CD4-positive, alpha-beta T cell treated with Interleukin-6 at 100 ng/mL for 8 hours (primary cell): ENCODE measurements at regions not wholly inside any gene's neighbourhood (a gene's known extent, or its start where the extent isn't known, plus 50 kb on each side); places are given as distances from the start of the nearest gene placed in this dataset.

Experiments
- DNase-seq: peaks from one replicate; pipeline ENCODE4 v3.0.0-alpha.2; 2020; ENCODE audit warnings: mixed read lengths, low spot score

GRCh38 chr18:43879415-43879814 lies 602.1 kb upstream of the SYT4 start:
- no peak for DNase-seq

- DNase-seq, result no peak
These were observed 605.2 kb upstream of the SYT4 start for GRCh38 chr18:43882358-43883055.

- DNase-seq, result no peak
These were observed 606.6 kb upstream of the SYT4 start for GRCh38 chr18:43883886-43884285.

GRCh38 chr18:43886341-43886740 lies 609.1 kb upstream of the SYT4 start:
- DNase-seq, result no peak

- DNase-seq, result no peak
These were observed 610.2 kb upstream of the SYT4 start for GRCh38 chr18:43887491-43887890.

GRCh38 chr18:43888598-43888997 lies 611.3 kb upstream of the SYT4 start:
- DNase-seq, result no peak

- DNase-seq, result no peak
These were observed 615.8 kb upstream of the SYT4 start for GRCh38 chr18:43893001-43893637.

- DNase-seq, result no peak
These were observed 627.0 kb upstream of the SYT4 start for GRCh38 chr18:43904209-43904837.

- DNase-seq, result no peak
These were observed 636.7 kb upstream of the SYT4 start for GRCh38 chr18:43914018-43914417.

- DNase-seq, result no peak
These were observed 639.7 kb upstream of the SYT4 start for GRCh38 chr18:43916984-43917383.

- no peak for DNase-seq
These were observed 640.2 kb upstream of the SYT4 start for GRCh38 chr18:43917520-43917919.

GRCh38 chr18:43919551-43919950 lies 642.3 kb upstream of the SYT4 start:
- DNase-seq, result no peak

GRCh38 chr18:43931439-43931838 lies 654.1 kb upstream of the SYT4 start:
- no peak for DNase-seq

- DNase-seq, result no peak
These were observed 654.9 kb upstream of the SYT4 start for GRCh38 chr18:43932140-43932539.

GRCh38 chr18:43933177-43933576 lies 655.9 kb upstream of the SYT4 start:
- no peak for DNase-seq

- DNase-seq, result no peak
These were observed 657.0 kb upstream of the SYT4 start for GRCh38 chr18:43934322-43934721.

- DNase-seq, result no peak
These were observed 657.6 kb upstream of the SYT4 start for GRCh38 chr18:43934781-43935471.

GRCh38 chr18:43936176-43936575 lies 658.9 kb upstream of the SYT4 start:
- DNase-seq, result no peak

GRCh38 chr18:43949291-43949690 lies 672.0 kb upstream of the SYT4 start:
- DNase-seq, result no peak

GRCh38 chr18:43950062-43950461 lies 672.8 kb upstream of the SYT4 start:
- DNase-seq, result no peak

GRCh38 chr18:43952398-43952797 lies 675.1 kb upstream of the SYT4 start:
- DNase-seq, result no peak

- DNase-seq, result no peak
These were observed 684.4 kb upstream of the SYT4 start for GRCh38 chr18:43961722-43962121.

GRCh38 chr18:43964666-43965065 lies 687.4 kb upstream of the SYT4 start:
- no peak for DNase-seq
